ENCODE measurements at regions not wholly inside any gene's neighbourhood (a gene's known extent, or its start where the extent isn't known, plus 50 kb on each side); places are given as distances from the start of the nearest gene placed in this dataset.

- no peaks in the 10 kb centered on the region for H3K9me3 ChIP-seq (ENCODE audit: control insufficient read depth, insufficient read depth, low read depth, low read length)
- no peaks in the 10 kb centered on the region for H3K4me1 ChIP-seq (ENCODE audit: control insufficient read depth, insufficient read depth, low read length)
- no peaks in the 10 kb centered on the region for H3K36me3 ChIP-seq (ENCODE audit: control insufficient read depth in 2 of 2, insufficient read depth in 1 of 2, low read length in 2 of 2)
- TF ChIP-seq ZNF692 (tag by site-specific recombination; IDR thresholded peaks at IDR 0.05) (no peak), ZNF175 (tag by site-specific recombination; IDR thresholded peaks at IDR 0.05) (no peak), ZNF544 (tag by site-specific recombination; IDR thresholded peaks at IDR 0.05) (no peak), ZNF362 (tag by site-specific recombination; IDR thresholded peaks at IDR 0.05) (no peak), ZBTB6 (tag by site-specific recombination; IDR thresholded peaks at IDR 0.05) (no peak), GFI1B (tag by site-specific recombination; IDR thresholded peaks at IDR 0.05) (no peak), GLI4 (tag by site-specific recombination; IDR thresholded peaks at IDR 0.05) (no peak), MZF1 (tag by site-specific recombination; IDR thresholded peaks at IDR 0.05; ENCODE audit: borderline replicate concordance) (no peak), ZNF114 (tag by site-specific recombination; IDR thresholded peaks at IDR 0.05) (no peak), MYNN (tag by site-specific recombination; IDR thresholded peaks at IDR 0.05; ENCODE audit: borderline replicate concordance) (no peak)
- no peak overlapping the region for H3K27ac ChIP-seq (ENCODE audit: extremely low read depth, low read depth, low read length)
- CTCF ChIA-PET, result no interaction called here
- POLR2A ChIA-PET, result no interaction called here
- H3K4me3 ChIP-seq (ENCODE audit: low read depth, low read length), result no peak overlapping the region
Observed at GRCh38 chr11:30719371-30719770, 133.2 kb upstream of the MPPED2 start.

- Histone ChIP-seq H3K4me3 (ENCODE audit: low read depth, low read length) (no peak overlapping the region), H3K4me1 (ENCODE audit: control insufficient read depth, insufficient read depth, low read length) (no peaks in the 10 kb centered on the region), H3K36me3 (ENCODE audit: control insufficient read depth in 2 of 2, insufficient read depth in 1 of 2, low read length in 2 of 2) (no peaks in the 10 kb centered on the region), H3K9me3 (ENCODE audit: control insufficient read depth, insufficient read depth, low read depth, low read length) (no peaks in the 10 kb centered on the region), H3K27ac (ENCODE audit: extremely low read depth, low read depth, low read length) (no peak overlapping the region)
- ChIA-PET POLR2A (no interaction called here), CTCF (no interaction called here)
- TF ChIP-seq ZNF701 (tag by site-specific recombination; IDR thresholded peaks at IDR 0.05) (no peak), ZNF175 (tag by site-specific recombination; IDR thresholded peaks at IDR 0.05) (no peak), KLF16 (tag by site-specific recombination; IDR thresholded peaks at IDR 0.05) (no peak), ZNF558 (tag by site-specific recombination; IDR thresholded peaks at IDR 0.05) (no peak), ZNF132 (tag by site-specific recombination; IDR thresholded peaks at IDR 0.05; ENCODE audit: borderline replicate concordance) (no peak), PRDM10 (tag by site-specific recombination; IDR thresholded peaks at IDR 0.05) (no peak), ZBTB8A (tag by site-specific recombination; IDR thresholded peaks at IDR 0.05) (no peak), ZSCAN16 (tag by site-specific recombination; IDR thresholded peaks at IDR 0.05) (no peak), ZNF548 (tag by site-specific recombination; IDR thresholded peaks at IDR 0.05) (no peak), ZNF169 (tag by site-specific recombination; IDR thresholded peaks at IDR 0.05) (no peak), ZNF610 (tag by site-specific recombination; IDR thresholded peaks at IDR 0.05; ENCODE audit: borderline replicate concordance) (no peak), KLF1 (tag by site-specific recombination; IDR thresholded peaks at IDR 0.05) (no peak), ZFP37 (tag by site-specific recombination; IDR thresholded peaks at IDR 0.05) (no peak), ZNF174 (tag by site-specific recombination; IDR thresholded peaks at IDR 0.05) (no peak), HIC1 (tag by site-specific recombination; IDR thresholded peaks at IDR 0.05) (no peak), OSR2 (tag by site-specific recombination; IDR thresholded peaks at IDR 0.05) (no peak), ZNF404 (tag by site-specific recombination; IDR thresholded peaks at IDR 0.05) (no peak), ZNF48 (tag by site-specific recombination; IDR thresholded peaks at IDR 0.05) (no peak)
Observed at GRCh38 chr11:30717641-30718040, 131.5 kb upstream of the MPPED2 start.

All from HEK293 (cell line).